Panc1 (cell line): ENCODE measurements at regions not wholly inside any gene's neighbourhood (a gene's known extent, or its start where the extent isn't known, plus 50 kb on each side); places are given as distances from the start of the nearest gene placed in this dataset.

Source experiments
- ATAC-seq: fragments of 200-7000 bp; cut with Tn5 transposase; 2 replicates; pipeline ENCODE4 v1.9.1; 2020; ENCODE audit warnings: mild to moderate bottlenecking, moderate library complexity
- BruUV-seq: library from RNA; stranded (reverse); fragments of 400-500 nt; replicated peaks from 2 replicates; lab custom pipeline; 2021; lab: Mats Ljungman, UMichigan
- CTCF ChIA-PET: fragments of 300-600 bp; sonication (Branson Sonifier 250); formaldehyde crosslinking; loops from one replicate; lab custom pipeline; 2022; ENCODE audit warnings: antibody characterized with exemption; lab: Charles Lee
- POLR2A ChIA-PET: fragments of 300-600 bp; sonication (Branson Sonifier 250); formaldehyde crosslinking; loops from one replicate; lab custom pipeline; 2022; ENCODE audit warnings: antibody characterized with exemption; lab: Charles Lee
- DNase-seq: peaks from one replicate; pipeline ENCODE4 v3.0.0-alpha.2; 2010; ENCODE audit warnings: low read depth, low spot score
- H3K27ac ChIP-seq: 2 replicates; pipeline ENCODE4 v1.5.1; 2011; ENCODE audit warnings: mild to moderate bottlenecking, low read length, inconsistent platforms
- H3K27me3 ChIP-seq: fragments of 200-500 bp; sonication (Bioruptor generic); 2 replicates; pipeline ENCODE4 v1.6.0; 2014; ENCODE audit warnings: low read length, inconsistent platforms; ENCODE audit not compliant: control insufficient read depth, insufficient read depth
- H3K36me3 ChIP-seq: fragments of 200-500 bp; sonication (Bioruptor generic); 2 replicates; pipeline ENCODE4 v1.5.1; 2014; ENCODE audit warnings: inconsistent platforms, mild to moderate bottlenecking, low read length, moderate library complexity; ENCODE audit not compliant: control insufficient read depth, insufficient read depth
- H3K4me1 ChIP-seq: 2 replicates; pipeline ENCODE4 v1.5.1; 2011; ENCODE audit warnings: inconsistent platforms, mild to moderate bottlenecking, low read length, moderate library complexity; ENCODE audit not compliant: control insufficient read depth, insufficient read depth
- H3K4me3 ChIP-seq, 2 experiments: 2 replicates each; pipeline ENCODE4 v1.5.1; 2011 to 2012; ENCODE audit warnings: low read depth in 2 of 2, low read length in 2 of 2, mild to moderate bottlenecking in 2 of 2, inconsistent platforms in 1 of 2, moderate library complexity in 1 of 2
- H3K9me3 ChIP-seq: fragments of 200-500 bp; sonication (Bioruptor generic); 2 replicates; pipeline ENCODE4 v1.5.1; 2014; ENCODE audit warnings: low read depth, mild to moderate bottlenecking, inconsistent platforms, low read length, moderate library complexity; ENCODE audit not compliant: control insufficient read depth, insufficient read depth
- CTCF ChIP-seq: fragments of 450-650 bp; IDR thresholded peaks from 2 replicates; pipeline ENCODE4 v1.5.1; 2017; ENCODE audit warnings: mild to moderate bottlenecking
- POLR2AphosphoS5 ChIP-seq: IDR thresholded peaks from 2 replicates; pipeline ENCODE4 v1.6.1; 2012; ENCODE audit warnings: mild to moderate bottlenecking, low read depth, low read length, moderate library complexity
- REST ChIP-seq, 2 experiments: IDR thresholded peaks; 2 replicates each; pipeline ENCODE4 v1.6.1; 2011 to 2012; ENCODE audit warnings: low read depth in 2 of 2, control low read depth in 1 of 2, low read length in 1 of 2, mild to moderate bottlenecking in 1 of 2, moderate library complexity in 1 of 2; ENCODE audit not compliant: insufficient read depth in 1 of 2
- SIN3A ChIP-seq: IDR thresholded peaks from 2 replicates; pipeline ENCODE4 v1.6.1; 2012; ENCODE audit warnings: low read depth, mild to moderate bottlenecking, low read length, moderate library complexity, borderline replicate concordance; ENCODE audit not compliant: insufficient read depth
- TCF7L2 ChIP-seq: IDR thresholded peaks from 2 replicates; pipeline ENCODE4 v1.6.1; 2011; ENCODE audit warnings: mild to moderate bottlenecking, low read depth, low read length, inconsistent platforms
- in situ Hi-C: cut with HindIII; loops from 2 replicates; pipeline ENCODE4 v1.10.0; 2016; ENCODE audit warnings: low sequenced_read_pairs, low pct_unique_long_range_greater_than_20kb
- intact Hi-C: fragments of 100-400 bp; cut with micrococcal nuclease; formaldehyde crosslinking; loops from one replicate; pipeline ENCODE4 v1.10.0; 2022; ENCODE audit not compliant: unreplicated experiment

DNA sequence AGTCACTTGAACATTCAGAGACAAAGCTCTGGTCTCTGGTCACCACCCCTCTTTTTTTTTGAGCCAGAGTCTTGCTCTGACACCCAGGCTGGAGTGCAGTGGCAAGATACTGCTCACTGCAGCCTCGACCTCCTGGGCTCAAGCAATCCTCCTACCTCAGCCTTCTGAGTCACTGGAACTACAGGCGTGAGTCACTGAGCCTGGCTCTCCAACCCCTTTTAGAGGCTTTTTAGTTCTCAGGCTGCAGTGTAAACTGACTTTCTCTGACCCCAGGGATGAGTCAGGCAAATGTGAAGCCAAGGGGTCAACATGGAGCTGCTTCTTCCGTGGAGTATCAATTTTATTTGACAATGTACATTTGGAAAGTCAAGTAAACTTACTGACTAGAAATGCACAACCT, 229.2 kb downstream of the PTTG2 start:
- no peaks in the 10 kb centered on the region for H3K36me3 ChIP-seq
- no peaks in the 10 kb centered on the region for H3K9me3 ChIP-seq
- intact Hi-C loops (no loop called here), in situ Hi-C loops (no loop called here)
- TF ChIP-seq SIN3A (no peak), POLR2AphosphoS5 (no peak), TCF7L2 (no peak), REST (IDR thresholded peaks at IDR 0.05; ENCODE audit: insufficient read depth in 1 of 2, low read depth in 2 of 2, low read length in 1 of 2) (no peak), CTCF (no peak)
- POLR2A ChIA-PET: interaction anchor here (0.5 kb wide), 1 partner anchor 130 kb away, joined by 7 read pairs; no protein-coding TSS in a partner anchor
- H3K27ac ChIP-seq: no peak overlapping the region
- ATAC-seq: peak; percentile 92
- H3K4me1 ChIP-seq: no peaks in the 10 kb centered on the region
- CTCF ChIA-PET: no interaction called here
- peak; percentile 77 for DNase-seq
- H3K27me3 ChIP-seq: no peaks in the 10 kb centered on the region
- H3K4me3 ChIP-seq: no peak overlapping the region
- BruUV-seq: no TSS peak

- intact Hi-C loops: no loop called here
- in situ Hi-C loops: no loop called here
- no peak overlapping the region for H3K27ac ChIP-seq
- H3K36me3 ChIP-seq: no peaks in the 10 kb centered on the region
- H3K4me1 ChIP-seq: no peaks in the 10 kb centered on the region
- no peak overlapping the region for H3K4me3 ChIP-seq
- ATAC-seq (0 out of 2 replicates have a peak, but pooled peaks have one; percentile 19), DNase-seq (no peak)
- BruUV-seq: no TSS peak
- H3K9me3 ChIP-seq: no peaks in the 10 kb centered on the region
- no peak for TF ChIP-seq REST (IDR thresholded peaks at IDR 0.05; ENCODE audit: insufficient read depth in 1 of 2, low read depth in 2 of 2, low read length in 1 of 2)
- no peak for TF ChIP-seq TCF7L2
- no peak for TF ChIP-seq SIN3A
- no peak for TF ChIP-seq POLR2AphosphoS5
- no peak for TF ChIP-seq CTCF
- CTCF ChIA-PET: no interaction called here
- no peaks in the 10 kb centered on the region for H3K27me3 ChIP-seq
- POLR2A ChIA-PET: no interaction called here
These were observed 230.6 kb downstream of the PTTG2 start for GRCh38 chr4:38190717-38191178.
